ENCODE measurements at regions not wholly inside any gene's neighbourhood (a gene's known extent, or its start where the extent isn't known, plus 50 kb on each side); places are given as distances from the start of the nearest gene placed in this dataset.

DNA sequence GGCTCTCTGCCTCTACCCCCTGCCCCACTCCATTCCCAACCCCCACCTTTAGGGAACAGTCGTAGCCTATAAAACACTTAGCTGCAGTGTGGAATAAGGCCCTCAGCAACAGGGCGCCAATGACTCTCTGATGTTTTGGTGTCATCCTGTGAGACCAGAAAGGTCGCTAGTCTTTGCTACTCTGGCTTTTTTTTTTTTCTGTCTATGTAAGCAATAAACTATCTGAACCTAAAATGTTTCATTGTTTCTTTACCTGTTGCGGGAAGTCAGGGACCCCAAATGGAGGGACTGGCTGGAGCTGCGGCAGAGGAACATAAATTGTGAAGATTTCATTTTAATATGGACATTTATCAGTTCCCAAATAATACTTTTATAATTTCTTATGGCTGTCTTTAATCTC lies 154.6 kb downstream of the COPS8 start:
- TF ChIP-seq POLR2AphosphoS5 (IDR thresholded peaks at IDR 0.05) (no peak), POLR2A (IDR thresholded peaks at IDR 0.05) (no peak)
- TF ChIP-seq, protein P1, sequence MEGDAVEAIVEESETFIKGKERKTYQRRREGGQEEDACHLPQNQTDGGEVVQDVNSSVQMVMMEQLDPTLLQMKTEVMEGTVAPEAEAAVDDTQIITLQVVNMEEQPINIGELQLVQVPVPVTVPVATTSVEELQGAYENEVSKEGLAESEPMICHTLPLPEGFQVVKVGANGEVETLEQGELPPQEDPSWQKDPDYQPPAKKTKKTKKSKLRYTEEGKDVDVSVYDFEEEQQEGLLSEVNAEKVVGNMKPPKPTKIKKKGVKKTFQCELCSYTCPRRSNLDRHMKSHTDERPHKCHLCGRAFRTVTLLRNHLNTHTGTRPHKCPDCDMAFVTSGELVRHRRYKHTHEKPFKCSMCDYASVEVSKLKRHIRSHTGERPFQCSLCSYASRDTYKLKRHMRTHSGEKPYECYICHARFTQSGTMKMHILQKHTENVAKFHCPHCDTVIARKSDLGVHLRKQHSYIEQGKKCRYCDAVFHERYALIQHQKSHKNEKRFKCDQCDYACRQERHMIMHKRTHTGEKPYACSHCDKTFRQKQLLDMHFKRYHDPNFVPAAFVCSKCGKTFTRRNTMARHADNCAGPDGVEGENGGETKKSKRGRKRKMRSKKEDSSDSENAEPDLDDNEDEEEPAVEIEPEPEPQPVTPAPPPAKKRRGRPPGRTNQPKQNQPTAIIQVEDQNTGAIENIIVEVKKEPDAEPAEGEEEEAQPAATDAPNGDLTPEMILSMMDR (IDR thresholded peaks at IDR 0.05): no peak

Data from stomach (tissue), 4 donors.